PC-9 (cell line): ENCODE measurements at regions not wholly inside any gene's neighbourhood (a gene's known extent, or its start where the extent isn't known, plus 50 kb on each side); places are given as distances from the start of the nearest gene placed in this dataset.

Experiments
- CTCF ChIP-seq: fragments of 200-600 bp; sonication (generic); conservative IDR thresholded peaks from 2 replicates; pipeline ENCODE4 v1.6.1; 2017; ENCODE audit warnings: mixed run types, antibody characterized with exemption, mild to moderate bottlenecking, moderate library complexity
- EZH2 ChIP-seq: fragments of 200-600 bp; sonication (generic); IDR thresholded peaks from 2 replicates; pipeline ENCODE4 v1.8.0; 2017; ENCODE audit warnings: antibody characterized with exemption, low read depth

GRCh38 chr6:9537381-9537780 is 877.5 kb downstream of the TFAP2A start:
- no peak for TF ChIP-seq CTCF
- no peak for TF ChIP-seq EZH2
